Naive thymus-derived CD4-positive, alpha-beta T cell (primary cell): ENCODE measurements at regions not wholly inside any gene's neighbourhood (a gene's known extent, or its start where the extent isn't known, plus 50 kb on each side); places are given as distances from the start of the nearest gene placed in this dataset.
"Not testable (repeated sequence)": the region's sequence is repeated elsewhere in the genome, so short reads cannot be mapped to it uniquely, and the experiment has no call there.

ENCODE experiments used
- ATAC-seq: fragments of 150-1000 bp; cut with Tn5 transposase; 2 replicates; pipeline ENCODE4 v1.10.0; 2021; ENCODE audit warnings: mild to moderate bottlenecking, moderate library complexity
- CTCF ChIA-PET: fragments of 350-600 bp; sonication (Branson Sonifier 250); formaldehyde crosslinking; loops from one replicate; lab custom pipeline; 2021; ENCODE audit warnings: antibody characterized with exemption; lab: Charles Lee
- POLR2A ChIA-PET: fragments of 350-600 bp; sonication (Branson Sonifier 250); formaldehyde crosslinking; loops from one replicate; lab custom pipeline; 2021; ENCODE audit warnings: antibody characterized with exemption, inconsistent platforms; lab: Charles Lee
- DNase-seq, 9 donors: peaks; one replicate each; pipeline versions ENCODE4 v3.0.0 to v3.0.0-alpha.2; 2020 to 2022; ENCODE audit warnings: mixed read lengths in 1 of 9
- H3K27ac ChIP-seq: one replicate; pipeline ENCODE4 v1.7.0; 2013; ENCODE audit warnings: mild to moderate bottlenecking, low read depth, low read length, moderate library complexity
- H3K27me3 ChIP-seq, 2 donors: one replicate each; pipeline ENCODE4 v1.7.0; 2013; ENCODE audit warnings: low read length in 2 of 2, mild to moderate bottlenecking in 2 of 2, moderate library complexity in 2 of 2; ENCODE audit not compliant: control insufficient read depth in 2 of 2, insufficient read depth in 2 of 2
- H3K36me3 ChIP-seq, 3 experiments: 1 replicate in 2 of 3; 2 replicates in 1 of 3; pipeline ENCODE4 v1.7.0; 2013; ENCODE audit warnings: low read length in 3 of 3, mild to moderate bottlenecking in 3 of 3, moderate library complexity in 1 of 3; ENCODE audit not compliant: insufficient read depth in 3 of 3, control insufficient read depth in 2 of 3
- H3K4me1 ChIP-seq, 2 donors: one replicate each; pipeline ENCODE4 v1.7.0; 2013; ENCODE audit warnings: low read length in 2 of 2, mild to moderate bottlenecking in 2 of 2, moderate library complexity in 1 of 2; ENCODE audit not compliant: control insufficient read depth in 2 of 2, insufficient read depth in 2 of 2
- H3K4me3 ChIP-seq: 2 replicates; pipeline ENCODE4 v1.7.0; 2013; ENCODE audit warnings: mild to moderate bottlenecking, low read length
- H3K9me3 ChIP-seq, 3 experiments: 1 replicate in 2 of 3; 2 replicates in 1 of 3; pipeline ENCODE4 v1.7.0; 2013; ENCODE audit warnings: low read length in 3 of 3; ENCODE audit not compliant: control insufficient read depth in 2 of 3
- H3K27ac Mint-ChIP-seq, 9 donors: one replicate each; pipeline ENCODE4 v1.8.0; 2020 to 2022; ENCODE audit warnings: mixed read lengths in 9 of 9, mild to moderate bottlenecking in 8 of 9, moderate library complexity in 5 of 9, inconsistent platforms in 2 of 9
- H3K27me3 Mint-ChIP-seq, 5 donors: one replicate each; pipeline ENCODE4 v1.8.0; 2021 to 2022; ENCODE audit warnings: mixed read lengths in 5 of 5, mild to moderate bottlenecking in 1 of 5
- H3K36me3 Mint-ChIP-seq, 5 donors: one replicate each; pipeline ENCODE4 v1.8.0; 2020 to 2022; ENCODE audit warnings: mixed read lengths in 5 of 5, mild to moderate bottlenecking in 3 of 5, inconsistent platforms in 1 of 5
- H3K4me1 Mint-ChIP-seq, 7 donors: one replicate each; pipeline ENCODE4 v1.8.0; 2020 to 2022; ENCODE audit warnings: mixed read lengths in 7 of 7, mild to moderate bottlenecking in 3 of 7, inconsistent platforms in 1 of 7
- H3K4me3 Mint-ChIP-seq, 10 donors: one replicate each; pipeline ENCODE4 v1.8.0; 2020 to 2022; ENCODE audit warnings: mild to moderate bottlenecking in 10 of 10, mixed read lengths in 10 of 10, moderate library complexity in 6 of 10, inconsistent platforms in 2 of 10
- H3K9me3 Mint-ChIP-seq, 11 donors: one replicate each; pipeline ENCODE4 v1.8.0; 2020 to 2022; ENCODE audit warnings: mixed read lengths in 11 of 11, mild to moderate bottlenecking in 4 of 11, inconsistent platforms in 1 of 11, moderate library complexity in 1 of 11
- intact Hi-C, 2 donors: fragments of 100-400 bp; cut with micrococcal nuclease; formaldehyde crosslinking; loops; one replicate each; pipeline ENCODE4 v1.15.1; 2023

- H3K36me3 Mint-ChIP-seq = no peaks in the 10 kb centered on the region
- no peaks in the 10 kb centered on the region for H3K9me3 ChIP-seq
- no peak overlapping the region for H3K4me3 ChIP-seq
- H3K9me3 Mint-ChIP-seq = no peaks in the 10 kb centered on the region
- no peaks in the 10 kb centered on the region for H3K27me3 Mint-ChIP-seq
- H3K27ac ChIP-seq = no peak overlapping the region
- ChIA-PET CTCF (no interaction called here), POLR2A (no interaction called here)
- no peaks in the 10 kb centered on the region for H3K4me1 ChIP-seq
- ATAC-seq (no peak), DNase-seq (no peak)
- intact Hi-C loops = no loop called here
- H3K4me3 Mint-ChIP-seq = no peak overlapping the region
- H3K27me3 ChIP-seq = no peaks in the 10 kb centered on the region
- H3K4me1 Mint-ChIP-seq = peaks cover 0 to 6% (median 0%) of the 10 kb centered on the region in 7 donors
- no peak overlapping the region for H3K27ac Mint-ChIP-seq
- no peaks in the 10 kb centered on the region for H3K36me3 ChIP-seq
Observed at GRCh38 chr6:121540210-121540609, 104.8 kb downstream of the GJA1 start.

GRCh38 chr6:121544691-121545090, 109.2 kb downstream of the GJA1 start:
- DNase-seq (no peak), ATAC-seq (no peak)
- Histone ChIP-seq H3K4me3 (no peak overlapping the region), H3K27ac (no peak overlapping the region), H3K36me3 (no peaks in the 10 kb centered on the region), H3K4me1 (no peaks in the 10 kb centered on the region), H3K27me3 (no peaks in the 10 kb centered on the region), H3K9me3 (no peaks in the 10 kb centered on the region)
- intact Hi-C loops = no loop called here
- Mint-ChIP-seq H3K4me1 (no peaks in the 10 kb centered on the region), H3K27me3 (no peaks in the 10 kb centered on the region), H3K27ac (no peak overlapping the region), H3K4me3 (no peak overlapping the region), H3K9me3 (no peaks in the 10 kb centered on the region), H3K36me3 (no peaks in the 10 kb centered on the region)
- POLR2A ChIA-PET = no interaction called here
- CTCF ChIA-PET = no interaction called here

DNA sequence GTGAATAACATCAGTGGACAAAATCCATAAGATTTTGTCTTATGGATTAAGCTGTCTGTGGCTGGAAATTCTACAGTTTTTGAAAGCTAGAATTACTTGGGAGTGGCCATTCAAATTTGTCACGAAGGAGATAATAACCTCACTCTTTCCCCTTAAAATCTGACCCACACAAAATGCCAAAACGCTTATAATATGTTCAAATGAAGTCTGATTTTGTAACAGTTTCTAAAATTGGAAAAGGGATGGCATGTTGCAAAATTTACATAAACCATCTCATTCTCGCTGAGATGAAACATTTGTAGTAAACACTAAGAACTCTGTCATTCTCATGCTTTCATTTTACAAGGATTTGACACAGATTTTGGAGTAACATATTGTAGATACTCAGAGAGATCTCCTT, 112.7 kb downstream of the GJA1 start:
- no peaks in the 10 kb centered on the region for H3K4me1 ChIP-seq
- H3K27me3 Mint-ChIP-seq = no peaks in the 10 kb centered on the region
- H3K36me3 ChIP-seq = no peaks in the 10 kb centered on the region
- no peaks in the 10 kb centered on the region for H3K4me1 Mint-ChIP-seq
- H3K4me3 ChIP-seq = no peak overlapping the region
- H3K27ac ChIP-seq = no peak overlapping the region
- H3K9me3 ChIP-seq = no peaks in the 10 kb centered on the region
- CTCF ChIA-PET = interaction anchor here (0.6 kb wide), 1 partner anchor 275 kb away, joined by 3 read pairs; no protein-coding TSS in a partner anchor
- intact Hi-C loops = no loop called here
- H3K9me3 Mint-ChIP-seq = no peaks in the 10 kb centered on the region
- POLR2A ChIA-PET = no interaction called here
- no peak overlapping the region for H3K4me3 Mint-ChIP-seq
- DNase-seq (no peak), ATAC-seq (no peak)
- no peaks in the 10 kb centered on the region for H3K36me3 Mint-ChIP-seq
- H3K27ac Mint-ChIP-seq = no peak overlapping the region
- no peaks in the 10 kb centered on the region for H3K27me3 ChIP-seq

GRCh38 chr6:121549736-121550135, 114.3 kb downstream of the GJA1 start:
- H3K9me3 Mint-ChIP-seq = peaks cover 0 to 2% (median 0%) of the 10 kb centered on the region in 11 donors
- no peak overlapping the region for H3K4me3 Mint-ChIP-seq
- DNase-seq (no peak), ATAC-seq (no peak)
- H3K4me3 ChIP-seq = no peak overlapping the region
- no peak overlapping the region for H3K27ac Mint-ChIP-seq
- POLR2A ChIA-PET = no interaction called here
- no peaks in the 10 kb centered on the region for H3K4me1 Mint-ChIP-seq
- peaks cover 0 to 2% (median 0%) of the 10 kb centered on the region in 5 donors for H3K27me3 Mint-ChIP-seq
- no peaks in the 10 kb centered on the region for H3K36me3 ChIP-seq
- peaks cover 0 to 4% (median 0%) of the 10 kb centered on the region in 5 donors for H3K36me3 Mint-ChIP-seq
- H3K27ac ChIP-seq = no peak overlapping the region
- no peaks in the 10 kb centered on the region for H3K9me3 ChIP-seq
- CTCF ChIA-PET = no interaction called here
- no peaks in the 10 kb centered on the region for H3K27me3 ChIP-seq
- intact Hi-C loops = no loop called here
- H3K4me1 ChIP-seq = no peaks in the 10 kb centered on the region

DNA sequence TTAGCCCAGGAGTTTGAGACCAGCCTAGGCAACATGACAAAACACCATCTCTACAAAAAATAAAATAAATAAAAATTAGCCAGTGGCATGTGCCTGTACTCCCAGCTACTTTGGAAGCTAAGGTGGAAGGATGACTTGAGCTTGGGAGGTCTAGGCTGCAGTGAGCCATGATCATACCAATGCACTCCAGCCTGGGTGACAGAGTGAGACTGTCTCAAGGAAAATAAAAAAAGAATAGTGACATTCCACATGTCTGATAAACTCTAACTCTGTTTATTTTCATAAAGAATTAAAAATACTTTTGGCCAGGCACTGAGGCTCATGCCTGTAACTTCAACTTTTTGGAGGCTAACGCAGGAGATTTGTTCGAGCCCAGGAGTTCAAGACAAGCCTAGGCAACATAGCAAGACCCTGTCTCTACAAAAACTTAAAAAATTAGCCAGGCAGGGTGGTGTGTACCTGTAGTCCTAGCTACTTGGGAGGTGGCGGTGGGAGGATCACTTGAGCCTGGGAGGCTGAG, 115.1 kb downstream of the GJA1 start:
- Mint-ChIP-seq H3K27me3 (peaks cover 0 to 2% (median 0%) of the 10 kb centered on the region in 5 donors), H3K9me3 (peaks cover 0 to 2% (median 0%) of the 10 kb centered on the region in 11 donors), H3K36me3 (peaks cover 0 to 4% (median 0%) of the 10 kb centered on the region in 5 donors), H3K4me1 (no peaks in the 10 kb centered on the region), H3K27ac (no peak overlapping the region), H3K4me3 (no peak overlapping the region)
- H3K4me1 ChIP-seq = no peaks in the 10 kb centered on the region
- no peaks in the 10 kb centered on the region for H3K36me3 ChIP-seq
- DNase-seq (no peak), ATAC-seq (no peak)
- CTCF ChIA-PET = no interaction called here
- H3K4me3 ChIP-seq = no peak overlapping the region
- intact Hi-C loops = no loop called here
- H3K27me3 ChIP-seq = no peaks in the 10 kb centered on the region
- no peaks in the 10 kb centered on the region for H3K9me3 ChIP-seq
- H3K27ac ChIP-seq = no peak overlapping the region
- POLR2A ChIA-PET = no interaction called here

GRCh38 chr6:121555201-121555600, 119.8 kb downstream of the GJA1 start:
- no peaks in the 10 kb centered on the region for H3K9me3 ChIP-seq
- POLR2A ChIA-PET = no interaction called here
- no peaks in the 10 kb centered on the region for H3K36me3 ChIP-seq
- H3K36me3 Mint-ChIP-seq = peaks cover 0 to 7% (median 0%) of the 10 kb centered on the region in 5 donors
- DNase-seq (no peak), ATAC-seq (no peak)
- peaks cover 0 to 3% (median 0%) of the 10 kb centered on the region in 5 donors for H3K27me3 Mint-ChIP-seq
- H3K27ac Mint-ChIP-seq = no peak overlapping the region
- no peak overlapping the region for H3K27ac ChIP-seq
- no peak overlapping the region for H3K4me3 ChIP-seq
- H3K27me3 ChIP-seq = no peaks in the 10 kb centered on the region
- H3K4me3 Mint-ChIP-seq = no peak overlapping the region
- H3K4me1 ChIP-seq = no peaks in the 10 kb centered on the region
- no peaks in the 10 kb centered on the region for H3K4me1 Mint-ChIP-seq
- H3K9me3 Mint-ChIP-seq = peaks cover 0 to 5% (median 0%) of the 10 kb centered on the region in 11 donors
- intact Hi-C loops = loop anchor here in 1 of 2 donors (5.0 kb wide), 1 partner anchor 1173 kb away; no protein-coding TSS in a partner anchor
- CTCF ChIA-PET = no interaction called here

- intact Hi-C loops = loop anchor here in 1 of 2 donors (5.0 kb wide), 1 partner anchor 1174 kb away; no protein-coding TSS in a partner anchor
- H3K9me3 ChIP-seq, H3K4me3 Mint-ChIP-seq, DNase-seq, ATAC-seq, H3K27ac ChIP-seq, H3K4me3 ChIP-seq, H3K27ac Mint-ChIP-seq, H3K4me1 Mint-ChIP-seq, CTCF ChIA-PET, H3K36me3 Mint-ChIP-seq, H3K9me3 Mint-ChIP-seq, H3K4me1 ChIP-seq, H3K36me3 ChIP-seq, H3K27me3 Mint-ChIP-seq, H3K27me3 ChIP-seq: not testable (repeated sequence)
- POLR2A ChIA-PET = interaction anchor here (0.6 to 0.7 kb wide), 2 partner anchors 95 to 273 kb away, joined by 3 read pairs; no protein-coding TSS in a partner anchor
Observed at GRCh38 chr6:121556149-121556548, 120.7 kb downstream of the GJA1 start.
